ENCODE measurements at regions not wholly inside any gene's neighbourhood (a gene's known extent, or its start where the extent isn't known, plus 50 kb on each side); places are given as distances from the start of the nearest gene placed in this dataset.

GRCh38 chr12:132411457-132411856, 78.5 kb upstream of the FBRSL1 start:
- TF ChIP-seq SIN3A (IDR thresholded peaks at IDR 0.05; ENCODE audit: borderline replicate concordance, insufficient read depth, low read length) (no peak), TAF1 (IDR thresholded peaks at IDR 0.05; ENCODE audit: borderline replicate concordance, insufficient read depth, low read length) (no peak), REST (IDR thresholded peaks at IDR 0.05; ENCODE audit: insufficient read depth in 1 of 2, low read depth in 2 of 2, low read length in 2 of 2) (no peak), POLR2AphosphoS5 (IDR thresholded peaks at IDR 0.05; ENCODE audit: low read depth, low read length) (no peak)
